RWPE2 (cell line): ENCODE measurements at regions not wholly inside any gene's neighbourhood (a gene's known extent, or its start where the extent isn't known, plus 50 kb on each side); places are given as distances from the start of the nearest gene placed in this dataset.
A peak's percentile ranks its signal among the peaks of the same experiment; 100 is the strongest.

Experiments used
- ATAC-seq: fragments of 200-7000 bp; cut with Tn5 transposase; 3 replicates; pipeline ENCODE4 v1.9.1; 2021; ENCODE audit warnings: low read depth
- DNase-seq: peaks from one replicate; pipeline ENCODE4 v3.0.0-alpha.2; 2020; ENCODE audit warnings: low spot score
- H3K27ac ChIP-seq: fragments of 450-650 bp; 2 replicates; pipeline ENCODE4 v1.5.1; 2017; ENCODE audit warnings: mild to moderate bottlenecking; ENCODE audit not compliant: poor library complexity, severe bottlenecking
- H3K27me3 ChIP-seq: fragments of 250-450 bp; sonication (Bioruptor Pico); 2 replicates; pipeline ENCODE4 v1.5.1; 2021; ENCODE audit warnings: mild to moderate bottlenecking, moderate library complexity; ENCODE audit not compliant: insufficient read depth, poor library complexity, severe bottlenecking
- H3K36me3 ChIP-seq: fragments of 250-450 bp; sonication (Bioruptor Pico); 2 replicates; pipeline ENCODE4 v1.5.1; 2020; ENCODE audit warnings: low read depth, mild to moderate bottlenecking, moderate library complexity
- H3K4me1 ChIP-seq: fragments of 250-450 bp; sonication (Bioruptor Pico); 2 replicates; pipeline ENCODE4 v1.5.1; 2021; ENCODE audit warnings: mild to moderate bottlenecking, moderate library complexity; ENCODE audit not compliant: insufficient read depth, poor library complexity, severe bottlenecking
- H3K4me3 ChIP-seq: fragments of 250-450 bp; sonication (Bioruptor Pico); 2 replicates; pipeline ENCODE4 v1.5.1; 2021; ENCODE audit warnings: mild to moderate bottlenecking, moderate library complexity; ENCODE audit not compliant: severe bottlenecking
- H3K9me3 ChIP-seq: fragments of 250-450 bp; sonication (Bioruptor Pico); 2 replicates; pipeline ENCODE4 v1.5.1; 2021; ENCODE audit warnings: mild to moderate bottlenecking, moderate library complexity; ENCODE audit not compliant: severe bottlenecking
- CTCF ChIP-seq: fragments of 450-650 bp; IDR thresholded peaks from one replicate; pipeline ENCODE4 v1.5.1; 2017; ENCODE audit warnings: mild to moderate bottlenecking, moderate library complexity; ENCODE audit not compliant: poor library complexity, severe bottlenecking

- ATAC-seq (no peak), DNase-seq (no peak)
- Histone ChIP-seq H3K4me1 (no peaks in the 10 kb centered on the region), H3K27ac (no peak overlapping the region), H3K27me3 (no peaks in the 10 kb centered on the region), H3K4me3 (no peak overlapping the region), H3K36me3 (no peaks in the 10 kb centered on the region), H3K9me3 (no peaks in the 10 kb centered on the region)
- TF ChIP-seq CTCF = no peak
These were observed 252.2 kb upstream of the DYNLRB2 start for GRCh38 chr16:80288616-80289015.

GRCh38 chr16:80287674-80288073 is 253.1 kb upstream of the DYNLRB2 start:
- TF ChIP-seq CTCF = no peak
- ATAC-seq (no peak), DNase-seq (no peak)
- Histone ChIP-seq H3K9me3 (no peaks in the 10 kb centered on the region), H3K27me3 (no peaks in the 10 kb centered on the region), H3K36me3 (no peaks in the 10 kb centered on the region), H3K4me3 (no peak overlapping the region), H3K27ac (no peak overlapping the region), H3K4me1 (no peaks in the 10 kb centered on the region)

GRCh38 chr16:80285104-80285503 is 255.7 kb upstream of the DYNLRB2 start:
- peak; percentile 92 for ATAC-seq
- Histone ChIP-seq H3K4me1 (no peaks in the 10 kb centered on the region), H3K9me3 (no peaks in the 10 kb centered on the region), H3K4me3 (no peak overlapping the region), H3K27ac (no peak overlapping the region), H3K27me3 (no peaks in the 10 kb centered on the region), H3K36me3 (no peaks in the 10 kb centered on the region)
- DNase-seq = no peak
- TF ChIP-seq CTCF = no peak

- H3K36me3 ChIP-seq = no peaks in the 10 kb centered on the region
- no peak overlapping the region for H3K27ac ChIP-seq
- H3K9me3 ChIP-seq = no peaks in the 10 kb centered on the region
- H3K27me3 ChIP-seq = no peaks in the 10 kb centered on the region
- no peak for ATAC-seq
- no peak overlapping the region for H3K4me3 ChIP-seq
- H3K4me1 ChIP-seq = no peaks in the 10 kb centered on the region
- no peak for DNase-seq
- no peak for TF ChIP-seq CTCF
These were observed 257.1 kb upstream of the DYNLRB2 start for GRCh38 chr16:80283466-80284392.

GRCh38 chr16:80280557-80280956 is 260.2 kb upstream of the DYNLRB2 start:
- no peak overlapping the region for H3K27ac ChIP-seq
- no peaks in the 10 kb centered on the region for H3K27me3 ChIP-seq
- no peaks in the 10 kb centered on the region for H3K9me3 ChIP-seq
- DNase-seq (no peak), ATAC-seq (no peak)
- H3K4me1 ChIP-seq = no peaks in the 10 kb centered on the region
- no peak overlapping the region for H3K4me3 ChIP-seq
- no peak for TF ChIP-seq CTCF
- H3K36me3 ChIP-seq = no peaks in the 10 kb centered on the region
